H1 (cell line): ENCODE measurements at regions not wholly inside any gene's neighbourhood (a gene's known extent, or its start where the extent isn't known, plus 50 kb on each side); places are given as distances from the start of the nearest gene placed in this dataset.

Experiments used
- CTCF ChIA-PET: fragments of 300-600 bp; sonication (Branson Sonifier 250); formaldehyde crosslinking; loops from one replicate; lab custom pipeline; 2021; ENCODE audit not compliant: partially characterized antibody; lab: Charles Lee
- POLR2A ChIA-PET: fragments of 300-600 bp; sonication (Branson Sonifier 250); formaldehyde crosslinking; loops from one replicate; lab custom pipeline; 2021; ENCODE audit warnings: inconsistent platforms; ENCODE audit not compliant: partially characterized antibody; lab: Charles Lee
- DNase-seq, 2 experiments: peaks; one replicate each; pipeline versions ENCODE4 v3.0.0 to v3.0.0-alpha.2; 2010 to 2022; ENCODE audit warnings: low spot score in 2 of 2, low read depth in 1 of 2, mixed read lengths in 1 of 2
- FAIRE-seq: peaks from 2 replicates; lab custom pipeline; 2011; peaks lifted over from hg19 to GRCh38; lab: Jason Lieb, UNC
- H2AFZ ChIP-seq: 2 replicates; pipeline ENCODE4 v1.8.1; 2012; ENCODE audit warnings: low read length, inconsistent platforms
- H2AK5ac ChIP-seq: 2 replicates; pipeline ENCODE4 v1.6.1; 2013; ENCODE audit warnings: low read depth, low read length
- H2BK120ac ChIP-seq: replicated peaks from 2 replicates; pipeline ENCODE3; 2013; ENCODE audit warnings: low read depth, low read length, inconsistent platforms
- H2BK12ac ChIP-seq: 2 replicates; pipeline ENCODE4 v1.6.1; 2013; ENCODE audit warnings: low read depth, low read length
- H2BK15ac ChIP-seq: 2 replicates; pipeline ENCODE4 v1.6.1; 2013; ENCODE audit warnings: low read length
- H2BK20ac ChIP-seq: 2 replicates; pipeline ENCODE4 v1.6.1; 2013; ENCODE audit warnings: low read length
- H2BK5ac ChIP-seq: 2 replicates; pipeline ENCODE4 v1.6.1; 2013; ENCODE audit warnings: low read depth, low read length
- H3K14ac ChIP-seq: 2 replicates; pipeline ENCODE4 v1.6.1; 2013; ENCODE audit warnings: inconsistent platforms; ENCODE audit not compliant: insufficient read length
- H3K18ac ChIP-seq: 2 replicates; pipeline ENCODE4 v1.6.1; 2013; ENCODE audit warnings: low read length; ENCODE audit errors: extremely low read depth
- H3K23ac ChIP-seq: 2 replicates; pipeline ENCODE4 v1.6.1; 2013; ENCODE audit warnings: inconsistent platforms; ENCODE audit not compliant: insufficient read length
- H3K23me2 ChIP-seq: 2 replicates; pipeline ENCODE4 v1.6.1; 2013; ENCODE audit warnings: low read depth, low read length
- H3K27ac ChIP-seq: 2 replicates; pipeline ENCODE4 v1.6.1; 2011; ENCODE audit warnings: low read depth, low read length, inconsistent platforms
- H3K27me3 ChIP-seq, 4 experiments: replicated peaks in 1 of 4; 1 replicate in 1 of 4; 2 replicates in 3 of 4; pipeline versions ENCODE4 v1.6.1 to v1.8.1; 2011 to 2013; ENCODE audit warnings: low read length in 3 of 4, mild to moderate bottlenecking in 3 of 4, inconsistent platforms in 2 of 4, mixed read lengths in 2 of 4, moderate library complexity in 1 of 4; ENCODE audit not compliant: control insufficient read depth in 3 of 4, insufficient read depth in 3 of 4; ENCODE audit errors: extremely low read depth in 1 of 4
- H3K36me3 ChIP-seq, 4 experiments: 2 replicates each; pipeline versions ENCODE4 v1.6.1 to v1.8.1; 2011 to 2013; ENCODE audit warnings: mild to moderate bottlenecking in 4 of 4, low read length in 3 of 4, moderate library complexity in 2 of 4, control low read depth in 1 of 4, inconsistent platforms in 1 of 4; ENCODE audit not compliant: insufficient read depth in 4 of 4, control insufficient read depth in 2 of 4
- H3K4ac ChIP-seq: replicated peaks from 2 replicates; pipeline ENCODE3; 2013; ENCODE audit warnings: low read length, low read depth, mixed read lengths, inconsistent platforms; ENCODE audit not compliant: insufficient read length
- H3K4me1 ChIP-seq, 4 experiments: replicated peaks in 1 of 4; 1 replicate in 1 of 4; 2 replicates in 3 of 4; pipeline versions ENCODE4 v1.6.1 to v1.8.1; 2011 to 2013; ENCODE audit warnings: low read length in 3 of 4, inconsistent platforms in 2 of 4, mixed read lengths in 1 of 4; ENCODE audit not compliant: insufficient read depth in 4 of 4, control insufficient read depth in 3 of 4
- H3K4me2 ChIP-seq, 2 experiments: 2 replicates each; pipeline versions ENCODE4 v1.6.1 to v1.8.1; 2011 to 2013; ENCODE audit warnings: low read depth in 2 of 2, low read length in 2 of 2, control low read depth in 1 of 2, inconsistent platforms in 1 of 2, mild to moderate bottlenecking in 1 of 2; ENCODE audit not compliant: insufficient read depth in 1 of 2
- H3K4me3 ChIP-seq, 4 experiments: fragments of 200-600, 300-600 bp in 1 of 4; sonication (generic), shearing (Covaris generic), sonication (Bioruptor Twin) in 1 of 4; 2 replicates each; pipeline versions ENCODE4 v1.5.1 to v1.8.1; 2011 to 2016; ENCODE audit warnings: low read length in 4 of 4, low read depth in 3 of 4, control low read depth in 2 of 4, inconsistent platforms in 2 of 4, mild to moderate bottlenecking in 2 of 4, mixed read lengths in 1 of 4, moderate library complexity in 1 of 4; ENCODE audit not compliant: insufficient read depth in 2 of 4; ENCODE audit errors: extremely low read depth in 1 of 4
- H3K56ac ChIP-seq: replicated peaks from 2 replicates; pipeline ENCODE3; 2013; ENCODE audit warnings: low read depth, mild to moderate bottlenecking, mixed read lengths, low read length, inconsistent platforms; ENCODE audit not compliant: insufficient read length
- H3K79me1 ChIP-seq: 2 replicates; pipeline ENCODE4 v1.6.1; 2013; ENCODE audit warnings: low read depth, low read length, control low read depth
- H3K79me2 ChIP-seq, 2 experiments: 2 replicates each; pipeline versions ENCODE4 v1.6.1 to v1.8.1; 2012 to 2013; ENCODE audit warnings: low read length in 2 of 2, mild to moderate bottlenecking in 2 of 2, inconsistent platforms in 1 of 2; ENCODE audit not compliant: insufficient read depth in 2 of 2, control insufficient read depth in 1 of 2
- H3K9ac ChIP-seq, 4 experiments: replicated peaks in 1 of 4; 1 replicate in 1 of 4; 2 replicates in 3 of 4; pipeline versions ENCODE4 v1.6.1 to v1.8.1; 2011 to 2013; ENCODE audit warnings: low read depth in 3 of 4, low read length in 3 of 4, control low read depth in 2 of 4, mild to moderate bottlenecking in 2 of 4, moderate library complexity in 2 of 4, inconsistent platforms in 1 of 4; ENCODE audit errors: extremely low read depth in 1 of 4
- H3K9me3 ChIP-seq, 2 experiments: 2 replicates each; pipeline versions ENCODE4 v1.6.1 to v1.8.1; 2012 to 2013; ENCODE audit warnings: mild to moderate bottlenecking in 2 of 2, moderate library complexity in 2 of 2, control low read depth in 1 of 2, inconsistent platforms in 1 of 2, low read depth in 1 of 2, low read length in 1 of 2, mixed read lengths in 1 of 2; ENCODE audit not compliant: insufficient read depth in 2 of 2
- H4K20me1 ChIP-seq, 2 experiments: replicated peaks in 1 of 2; 2 replicates each; pipeline versions ENCODE3 to v1.8.1; 2011 to 2013; ENCODE audit warnings: inconsistent platforms in 2 of 2, low read length in 2 of 2, mild to moderate bottlenecking in 1 of 2; ENCODE audit not compliant: insufficient read depth in 2 of 2, control insufficient read depth in 1 of 2
- H4K5ac ChIP-seq: 2 replicates; pipeline ENCODE4 v1.6.1; 2013; ENCODE audit warnings: low read length, low read depth, mixed read lengths, inconsistent platforms; ENCODE audit not compliant: insufficient read length
- H4K8ac ChIP-seq: 2 replicates; pipeline ENCODE4 v1.8.0; 2013; ENCODE audit warnings: mild to moderate bottlenecking, moderate library complexity, low read length, inconsistent platforms; ENCODE audit not compliant: insufficient read depth; ENCODE audit errors: extremely low read depth
- H4K91ac ChIP-seq: replicated peaks from 2 replicates; pipeline ENCODE3; 2013; ENCODE audit warnings: low read length, mixed read lengths, inconsistent platforms; ENCODE audit not compliant: insufficient read length
- CHD2 ChIP-seq: IDR thresholded peaks from 2 replicates; pipeline ENCODE4 v1.6.1; 2012; ENCODE audit warnings: low read length, improper control_type of control experiment
- GABPA ChIP-seq: IDR thresholded peaks from 2 replicates; pipeline ENCODE4 v1.6.1; 2011; ENCODE audit warnings: mild to moderate bottlenecking, low read length, moderate library complexity, borderline replicate concordance; ENCODE audit not compliant: insufficient read depth
- KDM5A ChIP-seq: fragments of 200-600 bp; IDR thresholded peaks from 2 replicates; pipeline ENCODE4 v1.7.1; 2012; ENCODE audit warnings: mild to moderate bottlenecking, low read length, inconsistent platforms, mixed read lengths
- RBBP5 ChIP-seq: IDR thresholded peaks from 2 replicates; pipeline ENCODE4 v1.7.1; 2012; ENCODE audit warnings: low read depth, mild to moderate bottlenecking, inconsistent platforms, low read length, moderate library complexity, borderline replicate concordance
- SAP30 ChIP-seq: fragments of 300-600 bp; sonication (generic); IDR thresholded peaks from 2 replicates; pipeline ENCODE4 v1.7.1; 2012; ENCODE audit warnings: low read length, moderate library complexity, mild to moderate bottlenecking, inconsistent platforms; ENCODE audit not compliant: insufficient read depth, insufficient replicate concordance
- SIX5 ChIP-seq: IDR thresholded peaks from 2 replicates; pipeline ENCODE4 v1.6.1; 2011; ENCODE audit warnings: mild to moderate bottlenecking, low read depth, low read length
- SRF ChIP-seq: IDR thresholded peaks from 2 replicates; pipeline ENCODE4 v1.6.1; 2011; ENCODE audit warnings: mild to moderate bottlenecking, low read depth, low read length, moderate library complexity
- TCF12 ChIP-seq: IDR thresholded peaks from 2 replicates; pipeline ENCODE4 v1.6.1; 2011; ENCODE audit warnings: low read depth, mild to moderate bottlenecking, low read length
- YY1 ChIP-seq: IDR thresholded peaks from 2 replicates; pipeline ENCODE4 v1.6.1; 2011; ENCODE audit warnings: low read depth, mild to moderate bottlenecking, low read length

GRCh38 chr5:88116396-88116795, 152.2 kb downstream of the TMEM161B start:
- Histone ChIP-seq H3K9ac (no peak overlapping the region), H2BK15ac (no peak overlapping the region), H2BK20ac (no peak overlapping the region), H3K23me2 (no peaks in the 10 kb centered on the region), H4K20me1 (no peaks in the 10 kb centered on the region), H3K36me3 (no peaks in the 10 kb centered on the region), H3K79me1 (no peaks in the 10 kb centered on the region), H4K91ac (no peak overlapping the region), H3K4ac (no peak overlapping the region), H3K4me1 (no peaks in the 10 kb centered on the region), H2AK5ac (no peak overlapping the region), H3K14ac (no peak overlapping the region), H4K8ac (no peak overlapping the region), H3K18ac (no peak overlapping the region), H3K56ac (no peak overlapping the region), H3K9me3 (no peaks in the 10 kb centered on the region), H3K23ac (no peak overlapping the region), H3K27ac (no peak overlapping the region), H2BK5ac (no peak overlapping the region), H3K79me2 (no peaks in the 10 kb centered on the region), H3K27me3 (no peaks in the 10 kb centered on the region), H3K4me2 (no peak overlapping the region), H2AFZ (no peak overlapping the region), H2BK12ac (no peak overlapping the region), H3K4me3 (no peak overlapping the region), H4K5ac (no peak overlapping the region), H2BK120ac (no peak overlapping the region)
- DNase-seq (no peak), FAIRE-seq (no peak)
- ChIA-PET CTCF (no interaction called here), POLR2A (no interaction called here)
- TF ChIP-seq CHD2 (no peak), SRF (no peak), SIX5 (no peak), YY1 (no peak), TCF12 (no peak), SAP30 (no peak), GABPA (no peak), RBBP5 (no peak), KDM5A (no peak)
